T-helper 2 cell treated with Interferon-gamma antibody and Interleukin-4, amounts not matched to agents 100 ng/mL and 5 ng/mL, for 36 hours (primary cell): ENCODE measurements at regions not wholly inside any gene's neighbourhood (a gene's known extent, or its start where the extent isn't known, plus 50 kb on each side); places are given as distances from the start of the nearest gene placed in this dataset.

ENCODE experiments used
- intact Hi-C: fragments of 100-400 bp; cut with micrococcal nuclease; formaldehyde crosslinking; loops from one replicate; pipeline ENCODE4 v1.15.1; 2023

DNA sequence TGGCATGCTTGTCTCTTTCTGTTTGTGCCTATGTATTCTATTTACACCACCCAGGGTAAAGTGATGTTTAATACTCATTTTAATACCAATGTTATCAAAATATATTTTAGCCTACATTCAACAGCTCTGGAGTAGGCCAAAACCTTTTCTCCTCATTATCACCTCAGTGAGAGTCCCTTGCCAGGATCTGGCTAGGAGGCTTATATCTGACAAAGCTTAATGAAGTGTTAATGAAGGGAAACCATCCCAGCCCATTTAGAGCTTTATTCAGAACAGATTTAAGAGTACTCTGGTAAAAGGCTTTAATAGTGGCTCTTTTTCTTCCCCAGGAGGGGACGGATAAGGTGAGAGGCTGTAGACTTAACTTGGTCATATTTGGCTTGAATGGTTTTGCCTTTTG is 137.6 kb downstream of the GRIN2B start:
- intact Hi-C loops, result no loop called here

DNA sequence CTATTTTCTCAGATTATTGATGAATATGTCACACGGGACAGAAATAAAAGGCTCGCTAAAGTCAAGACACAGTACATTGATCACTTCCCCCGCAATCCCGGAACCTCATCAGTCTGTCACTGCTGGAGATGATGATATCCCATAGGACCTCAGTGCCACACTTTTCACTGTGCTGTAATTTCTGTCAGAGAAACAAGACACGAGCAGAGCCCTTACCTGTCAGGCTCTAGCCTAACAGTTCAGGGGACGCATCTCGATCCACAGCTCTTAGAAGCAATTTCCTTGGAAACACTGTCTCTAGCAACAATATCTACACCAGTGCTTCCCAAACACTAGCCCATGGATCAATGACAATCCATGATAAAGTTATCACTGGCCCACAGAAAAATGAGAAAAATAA is 140.0 kb downstream of the GRIN2B start:
- intact Hi-C loops, result no loop called here

DNA sequence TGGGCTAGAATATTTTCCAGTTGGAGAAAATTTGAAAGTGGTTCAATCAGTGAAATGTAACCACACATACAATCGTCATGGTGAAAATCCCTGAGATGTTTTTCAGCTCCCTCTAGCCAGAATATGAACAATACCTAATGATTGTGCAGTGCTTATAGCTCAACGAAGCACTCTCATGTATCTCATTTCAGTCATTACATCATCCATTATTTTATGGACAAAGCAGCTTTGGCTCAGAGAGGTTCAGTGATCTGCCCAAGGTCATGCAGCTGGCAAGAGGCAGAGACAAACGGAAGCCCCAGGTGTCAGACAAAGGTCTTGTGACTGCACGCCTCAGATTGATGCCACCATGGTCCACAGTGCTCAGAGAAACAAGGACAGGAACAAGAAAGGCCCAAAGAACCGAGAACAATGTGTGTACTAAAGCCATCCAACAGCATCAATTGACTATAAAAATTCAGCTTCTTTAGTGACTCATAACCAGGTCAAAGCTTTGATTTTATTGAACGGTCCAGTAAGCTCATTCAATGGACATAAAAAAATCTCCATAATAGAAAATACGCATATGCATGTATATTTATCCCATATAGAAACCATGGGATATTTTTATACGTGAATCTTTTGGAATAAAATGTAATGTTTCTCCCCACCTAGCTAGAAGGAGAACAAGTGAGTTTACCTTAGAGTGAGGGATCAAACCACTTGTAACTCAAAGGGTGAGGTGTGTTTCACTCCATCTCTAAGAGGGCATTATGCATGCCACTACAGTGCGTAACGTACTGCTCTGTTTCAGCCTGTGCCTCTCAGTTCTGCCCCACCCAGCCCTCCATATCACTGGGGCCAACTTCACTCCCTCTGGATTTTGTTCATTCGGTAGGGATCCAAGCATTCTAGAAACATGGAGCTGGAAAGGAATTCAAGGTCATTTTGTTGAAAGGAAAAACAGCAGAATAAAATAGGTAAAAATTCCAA is 141.8 kb downstream of the GRIN2B start:
- intact Hi-C loops, result no loop called here

DNA sequence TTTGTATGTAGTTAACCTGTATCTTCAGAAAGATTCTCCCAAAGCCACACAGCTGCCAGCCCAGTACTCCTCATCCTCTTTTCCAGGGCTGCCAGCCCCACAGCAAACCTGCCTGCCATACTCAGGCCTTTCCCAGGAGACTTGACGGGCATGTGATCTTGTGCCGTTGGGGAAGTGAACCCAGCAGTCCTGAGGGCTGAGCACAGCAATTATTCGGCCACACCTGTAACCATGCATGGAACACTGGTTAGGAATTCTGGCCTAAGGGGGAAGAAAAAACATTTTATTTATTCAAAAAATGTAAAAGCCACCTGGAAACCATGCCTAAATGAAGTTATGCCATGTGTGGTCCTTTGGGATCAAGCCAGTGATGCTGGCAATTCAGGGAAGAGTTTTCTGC is 145.3 kb downstream of the GRIN2B start:
- intact Hi-C loops, result no loop called here

DNA sequence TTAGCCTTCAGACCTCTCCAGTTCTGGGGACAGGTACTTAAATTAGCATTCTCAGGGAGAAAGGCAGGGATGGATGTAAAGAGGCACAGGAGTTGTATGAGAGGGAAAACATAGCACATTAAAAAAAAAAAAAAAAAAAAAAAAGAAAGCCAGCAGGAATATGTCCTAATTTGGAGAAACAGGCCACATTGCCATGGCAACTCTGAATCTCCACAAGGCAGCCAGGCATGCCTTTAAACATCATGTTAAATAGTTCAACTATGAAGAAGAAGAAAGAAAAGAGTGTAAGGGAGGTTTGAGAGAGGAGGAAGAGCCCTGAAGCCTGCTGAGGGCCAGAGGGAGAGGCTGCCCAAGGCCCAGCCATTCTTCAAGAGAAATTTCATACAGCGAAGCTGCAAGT is 145.8 kb downstream of the GRIN2B start:
- intact Hi-C loops, result no loop called here

DNA sequence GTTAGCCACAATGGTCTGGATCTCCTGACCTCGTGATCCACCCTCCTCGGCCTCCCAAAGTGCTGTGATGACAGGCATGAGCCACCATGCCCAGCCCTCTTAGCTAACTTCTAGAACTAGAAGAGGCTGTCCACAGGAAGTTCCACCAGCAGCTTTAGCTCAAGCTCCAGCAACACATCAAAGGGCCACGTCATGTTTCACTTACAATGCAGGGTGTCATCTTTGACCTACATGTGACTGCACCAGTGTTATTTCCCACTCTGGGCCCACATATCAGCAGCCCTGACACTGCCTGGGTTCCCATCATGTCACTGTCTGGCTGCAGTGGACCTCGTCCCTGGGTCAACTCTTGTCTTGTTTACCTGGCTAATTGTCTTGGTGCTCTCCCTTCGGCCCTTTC is 147.2 kb downstream of the GRIN2B start:
- intact Hi-C loops, result no loop called here

DNA sequence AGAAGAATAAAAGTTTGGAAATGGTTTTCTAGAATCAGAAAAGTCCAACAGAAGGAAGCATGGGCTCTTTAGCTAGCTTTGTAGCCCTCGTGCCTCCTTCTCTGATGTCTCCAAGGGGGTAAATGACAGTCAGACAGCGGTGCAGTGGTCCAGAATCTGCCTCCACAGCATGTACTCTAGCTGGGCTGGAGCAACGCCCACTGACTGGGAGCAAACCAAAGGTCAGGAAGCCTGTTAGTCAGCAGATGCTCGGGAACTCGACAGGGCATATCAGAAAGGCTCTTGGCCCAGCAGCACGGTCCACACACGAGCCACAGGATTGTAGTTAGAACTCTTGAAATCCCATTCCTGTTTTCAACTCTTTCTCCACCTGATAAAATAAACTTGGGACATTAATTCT is 164.3 kb downstream of the GRIN2B start:
- intact Hi-C loops, result no loop called here

DNA sequence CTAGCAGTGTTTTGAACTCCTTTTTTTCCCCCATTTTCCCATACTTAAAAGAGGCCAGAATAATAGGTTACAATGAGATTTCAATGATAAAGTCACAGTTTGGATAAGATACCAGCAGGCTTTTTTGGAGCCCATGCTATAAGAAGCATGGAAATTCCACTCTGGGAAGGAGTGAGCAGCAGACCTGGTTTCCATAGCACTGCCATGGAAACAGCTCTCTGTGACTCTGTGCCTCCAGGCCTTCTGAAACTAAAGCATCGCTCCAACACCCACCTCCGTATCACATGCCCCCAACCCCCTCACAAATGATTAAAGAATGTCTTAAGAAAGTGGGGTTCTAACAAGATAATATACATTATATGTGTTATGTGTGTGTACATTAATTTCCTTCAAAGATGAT is 165.0 kb downstream of the GRIN2B start:
- intact Hi-C loops, result no loop called here

DNA sequence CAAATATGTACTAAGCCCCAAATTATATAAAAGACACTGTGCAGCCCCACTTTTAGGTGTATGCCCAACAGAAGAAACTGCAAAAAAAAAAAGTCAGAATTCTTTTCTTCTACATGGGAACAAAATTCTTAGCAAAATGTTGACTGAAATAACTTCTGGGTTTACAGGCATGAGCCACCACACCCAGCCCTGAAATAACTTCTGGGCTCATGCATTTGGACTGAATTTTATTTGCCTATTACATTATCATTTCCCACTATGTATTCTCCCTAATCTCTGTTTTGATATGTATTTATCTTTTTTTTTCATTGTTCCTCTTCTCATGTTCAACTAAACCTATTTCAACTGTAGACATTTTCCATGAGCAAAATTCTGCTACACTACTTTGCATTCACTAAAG is 169.2 kb downstream of the GRIN2B start:
- intact Hi-C loops, result no loop called here

DNA sequence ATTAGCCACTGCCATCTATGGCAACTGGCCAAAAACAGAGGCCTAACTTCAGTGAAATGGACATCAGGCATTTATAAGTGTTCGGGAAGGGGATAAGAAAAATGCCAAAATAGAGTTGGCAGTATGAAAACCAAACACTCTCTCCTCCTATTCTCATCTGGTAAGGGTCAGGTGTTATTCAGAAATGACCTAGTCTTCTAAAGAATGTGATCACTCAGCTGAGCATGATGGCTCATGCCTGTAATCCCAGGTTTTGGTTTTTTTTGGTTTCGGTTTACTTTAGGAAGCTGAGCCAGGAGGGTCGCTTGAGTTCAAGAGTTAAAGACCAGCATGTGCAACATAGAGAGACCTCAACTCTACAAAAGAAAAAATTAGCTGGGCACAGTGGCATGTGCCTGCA is 170.3 kb downstream of the GRIN2B start:
- intact Hi-C loops, result no loop called here

DNA sequence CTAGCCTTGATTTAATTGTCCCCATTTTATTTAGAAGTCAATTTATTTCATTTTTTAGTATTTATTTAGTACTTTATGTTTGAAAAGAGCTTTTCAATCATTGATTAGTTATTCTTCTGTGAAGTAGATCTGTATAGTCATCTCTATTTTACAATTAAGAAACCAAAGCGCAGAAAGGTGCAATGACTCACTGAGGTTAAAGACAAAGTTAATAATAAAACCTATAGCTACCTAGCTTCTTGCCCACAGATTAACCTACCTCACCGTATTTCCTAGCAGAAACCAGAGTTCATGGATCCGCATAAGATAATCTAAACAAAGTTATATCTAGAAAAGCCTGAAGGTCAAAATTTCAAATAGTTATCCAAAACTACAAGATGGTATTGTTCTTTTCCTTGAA is 176.4 kb downstream of the GRIN2B start:
- intact Hi-C loops, result no loop called here

DNA sequence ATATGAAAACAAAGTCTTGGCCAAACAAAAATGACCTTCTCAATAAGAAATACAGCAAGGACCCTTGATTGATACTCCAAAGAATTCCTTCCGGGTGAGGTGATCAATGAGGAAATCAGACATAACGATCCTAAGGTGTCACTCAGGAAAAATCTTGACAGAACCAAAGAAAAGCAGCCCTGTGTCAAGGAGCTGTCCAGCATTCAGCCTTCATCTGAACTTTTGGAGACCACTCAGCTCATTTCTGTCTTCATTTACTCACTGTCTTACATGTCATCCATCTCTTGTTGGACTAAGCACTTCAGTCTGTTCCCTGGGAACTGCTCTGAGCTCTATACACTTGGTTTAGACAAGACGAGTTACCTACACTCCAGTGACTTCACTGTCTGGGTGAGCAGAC is 179.9 kb downstream of the GRIN2B start:
- intact Hi-C loops, result no loop called here

DNA sequence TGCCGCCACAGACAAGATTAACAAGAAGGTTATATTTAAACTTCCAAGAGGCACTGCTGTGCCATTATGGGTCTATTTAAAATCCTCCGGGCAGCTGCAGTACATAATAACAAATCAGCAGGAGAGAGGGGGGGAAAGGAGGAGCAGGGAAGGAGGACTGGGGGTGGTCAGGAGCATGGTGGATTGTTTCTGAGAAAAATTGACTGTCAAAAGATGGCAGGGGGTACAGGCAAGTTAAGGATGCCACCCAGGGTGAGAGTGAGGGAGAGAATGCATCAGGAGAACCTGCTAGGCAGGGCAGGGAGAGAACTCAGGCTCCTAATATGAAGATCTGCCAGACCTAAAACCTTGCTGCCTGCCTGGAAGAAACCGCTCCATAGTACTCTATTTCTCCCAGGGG is 181.8 kb downstream of the GRIN2B start:
- intact Hi-C loops, result no loop called here

DNA sequence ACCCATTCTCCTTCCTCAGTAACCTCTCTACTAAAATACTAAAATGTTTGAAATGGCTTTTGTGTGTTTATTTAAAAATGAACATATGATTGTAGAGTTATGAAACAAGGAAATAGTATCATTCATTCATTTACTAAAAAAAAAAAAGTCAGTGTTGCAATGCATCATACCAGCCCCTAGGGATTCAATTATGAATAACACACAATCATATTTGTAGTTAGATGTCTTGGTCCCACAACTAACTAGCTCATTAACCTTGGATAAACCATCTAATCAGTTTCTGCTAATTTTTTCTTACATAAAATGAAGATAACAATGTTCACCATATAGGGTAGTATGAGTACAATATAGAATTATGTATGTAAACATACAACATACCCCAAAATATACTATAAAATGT is 183.2 kb downstream of the GRIN2B start:
- intact Hi-C loops, result no loop called here

DNA sequence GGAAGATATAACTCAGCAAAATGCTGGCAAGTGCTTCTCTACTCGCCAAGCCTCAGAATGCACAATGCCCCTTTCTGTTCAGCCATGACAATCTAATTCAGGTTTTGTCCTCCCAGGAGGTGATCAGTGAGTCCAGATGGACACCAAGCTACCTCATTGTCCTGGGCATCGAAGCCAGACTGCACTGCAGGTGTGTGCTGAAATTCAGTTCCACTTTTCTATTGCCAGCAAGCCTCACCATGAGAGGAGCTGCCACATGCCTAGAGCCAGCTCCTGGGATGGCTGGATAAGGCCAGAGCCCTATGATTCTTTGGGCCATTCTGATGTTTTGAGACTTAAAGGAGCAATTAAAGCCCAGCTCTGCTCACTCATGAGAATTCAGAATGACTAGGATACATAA is 186.7 kb downstream of the GRIN2B start:
- intact Hi-C loops, result no loop called here

DNA sequence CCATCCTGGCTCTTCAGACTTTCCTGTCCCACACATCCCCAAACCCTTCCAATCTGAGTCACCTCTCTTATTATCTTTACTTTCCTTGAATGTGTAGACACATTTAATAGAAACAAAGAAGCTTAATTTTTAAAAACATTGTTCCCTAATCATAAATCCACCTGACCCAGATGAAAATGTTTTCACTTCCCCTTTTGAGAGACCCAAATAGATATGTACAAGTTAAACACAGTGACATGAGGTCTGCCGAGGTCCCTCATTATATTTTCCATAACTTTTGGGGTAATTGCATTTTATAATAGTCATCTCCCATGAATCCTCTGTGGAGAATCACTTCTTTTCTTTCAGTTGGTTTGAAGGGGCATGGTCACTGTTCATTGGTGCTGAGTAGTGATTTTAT is 191.1 kb downstream of the GRIN2B start:
- intact Hi-C loops, result no loop called here

DNA sequence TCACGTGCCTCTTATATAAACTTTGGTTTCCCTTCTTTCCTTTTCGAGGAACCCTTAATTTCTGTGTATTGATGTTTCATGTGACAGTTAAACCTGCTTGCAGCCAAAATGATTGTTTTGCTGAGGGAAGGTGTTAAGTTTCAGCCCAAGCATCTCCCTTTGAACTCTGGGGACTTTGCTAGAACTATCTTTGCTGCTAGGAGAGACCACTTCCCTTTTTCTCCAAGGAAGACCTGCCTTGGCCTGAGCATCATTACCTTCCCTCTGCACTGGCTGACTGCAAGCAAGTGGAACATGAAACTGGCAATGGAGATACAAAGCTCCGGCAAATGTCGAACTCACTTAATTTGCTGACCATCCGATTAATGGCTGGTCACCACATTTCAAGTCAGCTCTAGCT is 192.8 kb downstream of the GRIN2B start:
- intact Hi-C loops, result no loop called here

DNA sequence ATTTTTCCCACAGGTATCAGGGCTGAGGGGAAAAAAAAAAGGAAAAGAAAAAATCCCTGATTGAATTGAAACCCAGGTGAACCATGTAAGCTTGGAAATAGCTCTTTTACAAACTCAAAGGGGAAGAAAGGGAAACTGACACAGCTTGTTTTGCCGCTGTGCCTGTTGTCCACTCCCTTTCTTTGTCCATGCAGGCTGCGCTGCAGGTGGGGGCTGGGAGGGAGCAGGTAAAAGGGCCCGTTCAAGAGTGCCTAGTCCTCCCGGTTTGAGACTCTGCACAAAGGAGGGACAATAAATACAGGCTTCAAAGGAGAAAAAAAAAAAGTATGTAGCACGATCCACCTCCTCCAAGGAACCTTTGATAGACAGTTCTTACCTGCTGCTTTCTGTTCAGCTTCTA is 194.8 kb downstream of the GRIN2B start:
- intact Hi-C loops, result no loop called here

DNA sequence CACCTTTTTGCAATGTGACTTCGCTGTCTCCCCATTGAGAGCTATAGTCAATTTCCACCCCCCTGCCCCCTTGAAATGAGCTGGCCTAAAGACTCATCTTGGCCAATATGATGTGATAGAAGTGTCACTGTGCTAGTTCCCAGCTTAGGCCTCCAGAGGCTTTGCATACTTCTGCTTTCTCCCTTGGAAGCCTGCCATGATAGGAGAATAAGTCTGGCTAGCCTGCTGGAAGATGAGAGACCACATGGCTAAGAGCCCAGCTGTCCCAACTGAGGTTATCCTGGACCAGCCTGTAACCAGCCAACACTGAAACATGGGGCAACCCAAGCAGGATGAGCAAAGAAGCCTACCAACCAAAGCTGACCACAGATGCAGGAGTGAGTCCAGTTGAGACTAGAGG is 196.9 kb downstream of the GRIN2B start:
- intact Hi-C loops, result no loop called here

DNA sequence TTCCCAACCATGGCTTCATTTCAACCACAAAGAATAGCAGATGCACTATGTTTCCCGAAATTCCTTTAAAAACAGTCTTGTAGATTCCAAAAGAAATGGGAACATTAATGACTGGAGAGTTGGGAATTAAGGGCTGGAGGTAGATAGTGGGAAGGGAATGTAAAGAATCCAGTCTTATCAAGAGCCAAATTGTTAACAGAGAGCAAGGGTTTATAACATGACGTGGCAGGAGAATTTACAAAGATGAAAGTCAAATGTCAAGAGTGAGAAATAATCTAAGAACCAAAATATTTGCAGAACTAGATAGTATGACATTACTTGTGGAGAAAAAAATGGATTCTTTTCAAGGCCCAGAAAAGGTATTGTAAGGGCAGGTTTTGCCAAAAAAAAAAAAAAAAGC is 200.9 kb downstream of the GRIN2B start:
- intact Hi-C loops, result no loop called here

DNA sequence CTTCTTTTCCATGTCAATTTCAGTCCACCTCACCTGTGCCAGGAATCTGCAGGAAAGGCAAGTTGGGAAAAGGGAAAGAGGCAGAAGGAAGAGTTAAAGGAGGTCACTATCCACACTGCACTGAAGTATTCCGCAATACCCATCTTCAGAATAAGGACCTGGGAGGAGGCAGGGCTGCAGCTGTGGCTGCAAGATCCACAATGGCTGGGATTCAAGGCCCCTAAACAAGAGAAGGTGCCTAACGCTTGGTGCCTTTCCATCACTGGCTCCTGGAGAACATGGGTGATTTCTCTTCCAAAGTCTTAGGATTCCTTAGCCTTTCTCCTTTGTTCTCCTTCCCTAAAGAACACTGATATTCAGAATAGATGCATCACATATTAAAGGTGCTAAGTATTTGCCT is 204.0 kb downstream of the GRIN2B start:
- intact Hi-C loops, result no loop called here

DNA sequence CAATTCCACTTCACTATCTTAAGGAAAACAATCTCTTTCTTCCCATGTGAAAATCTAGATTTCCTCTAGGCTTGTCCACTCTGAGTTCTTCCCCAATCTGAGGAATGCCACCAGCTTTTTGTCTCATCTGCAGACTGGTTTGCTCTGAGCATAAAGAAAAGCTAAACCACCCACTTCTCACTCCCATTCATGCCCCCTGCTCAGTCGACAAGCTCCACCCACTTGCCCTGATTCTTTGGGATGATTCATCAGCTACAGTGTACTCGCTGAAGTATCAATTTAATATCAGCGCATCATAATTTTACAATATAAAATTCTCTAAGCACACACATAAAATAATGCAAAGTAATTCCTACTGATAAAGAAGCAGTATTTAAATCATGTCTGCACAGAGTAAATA is 209.1 kb downstream of the GRIN2B start:
- intact Hi-C loops, result no loop called here

DNA sequence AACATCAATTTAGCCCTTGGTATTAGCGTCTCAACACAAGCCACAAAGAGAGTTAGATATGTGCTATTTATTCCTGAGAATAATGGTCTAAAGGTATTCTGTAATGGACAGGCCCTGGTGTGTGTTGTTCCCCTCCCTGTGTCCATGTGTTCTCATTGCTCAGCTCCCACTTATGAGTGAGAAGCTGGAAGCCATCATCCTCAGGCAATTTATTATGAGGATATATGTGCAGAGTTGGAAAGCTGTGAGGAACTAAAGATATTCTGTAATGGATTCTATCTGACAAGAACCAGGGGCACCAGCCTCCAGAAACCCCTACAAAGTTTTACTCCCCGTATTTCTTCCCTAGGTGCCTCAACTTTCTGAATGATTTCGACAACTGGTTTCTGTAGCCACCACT is 210.8 kb downstream of the GRIN2B start:
- intact Hi-C loops, result no loop called here

DNA sequence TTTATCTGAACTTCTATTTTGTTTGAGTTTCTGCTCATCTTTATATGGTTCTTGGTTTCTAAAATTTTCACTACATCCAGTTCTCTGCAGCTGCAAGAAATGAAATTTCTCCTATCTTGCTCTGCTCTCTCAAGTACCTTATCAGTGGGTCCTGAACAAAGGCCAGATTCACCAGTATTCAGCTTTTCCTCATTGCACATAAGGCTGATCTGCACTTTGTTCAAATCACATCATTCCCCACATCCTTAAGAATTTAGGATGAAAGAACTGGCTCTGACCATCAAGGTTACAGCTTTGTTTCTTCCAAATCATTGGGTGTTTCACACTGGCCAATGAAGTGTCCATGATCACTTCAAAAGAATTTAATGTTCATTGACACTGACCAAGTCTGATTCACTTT is 211.4 kb downstream of the GRIN2B start:
- intact Hi-C loops, result no loop called here
